ENCODE measurements at regions not wholly inside any gene's neighbourhood (a gene's known extent, or its start where the extent isn't known, plus 50 kb on each side); places are given as distances from the start of the nearest gene placed in this dataset.

GRCh38 chr14:49959822-49960408 is 67.0 kb downstream of the ARF6 start:
- no peak for TF ChIP-seq POLR2AphosphoS5 (IDR thresholded peaks at IDR 0.05; ENCODE audit: insufficient read depth in 1 of 2, low read depth in 1 of 2)
- no peak for TF ChIP-seq CTCF (IDR thresholded peaks at IDR 0.05)

Data from vagina (tissue), 2 donors.